ENCODE measurements at regions not wholly inside any gene's neighbourhood (a gene's known extent, or its start where the extent isn't known, plus 50 kb on each side); places are given as distances from the start of the nearest gene placed in this dataset.

- TF ChIP-seq CTCF (IDR thresholded peaks at IDR 0.05; ENCODE audit: borderline replicate concordance, extremely low read depth, low read length, poor library complexity, severe bottlenecking) (no peak), EZH2 (IDR thresholded peaks at IDR 0.05; ENCODE audit: borderline replicate concordance, low read depth, low read length, severe bottlenecking) (no peak)
Observed at GRCh38 chr20:56143759-56144158, 104.8 kb upstream of the MC3R start.

Data from DND-41 (cell line).